GM12873 (cell line): ENCODE measurements at regions not wholly inside any gene's neighbourhood (a gene's known extent, or its start where the extent isn't known, plus 50 kb on each side); places are given as distances from the start of the nearest gene placed in this dataset.

Source experiments
- CTCF ChIP-seq: IDR thresholded peaks from 2 replicates; pipeline ENCODE4 v1.5.1; 2012; ENCODE audit warnings: low read depth, mild to moderate bottlenecking, moderate library complexity, low read length, control low read depth; ENCODE audit not compliant: insufficient read depth; ENCODE audit errors: missing control alignments

- TF ChIP-seq CTCF, result no peak
Measured at GRCh38 chr6:104239971-104240370, 619.7 kb downstream of the HACE1 start.

- TF ChIP-seq CTCF, result no peak
Measured at GRCh38 chr6:104229057-104229456, 630.7 kb downstream of the HACE1 start.

- TF ChIP-seq CTCF, result no peak
Measured at GRCh38 chr6:104227508-104227907, 632.2 kb downstream of the HACE1 start.

- no peak for TF ChIP-seq CTCF
Measured at GRCh38 chr6:104226790-104227446, 632.8 kb downstream of the HACE1 start.

- TF ChIP-seq CTCF, result no peak
Measured at GRCh38 chr6:104218116-104218515, 641.6 kb downstream of the HACE1 start.

GRCh38 chr6:104214901-104215300, 644.8 kb downstream of the HACE1 start:
- no peak for TF ChIP-seq CTCF

- no peak for TF ChIP-seq CTCF
Measured at GRCh38 chr6:104212977-104213668, 646.6 kb downstream of the HACE1 start.
